ENCODE measurements at regions not wholly inside any gene's neighbourhood (a gene's known extent, or its start where the extent isn't known, plus 50 kb on each side); places are given as distances from the start of the nearest gene placed in this dataset.

DNA sequence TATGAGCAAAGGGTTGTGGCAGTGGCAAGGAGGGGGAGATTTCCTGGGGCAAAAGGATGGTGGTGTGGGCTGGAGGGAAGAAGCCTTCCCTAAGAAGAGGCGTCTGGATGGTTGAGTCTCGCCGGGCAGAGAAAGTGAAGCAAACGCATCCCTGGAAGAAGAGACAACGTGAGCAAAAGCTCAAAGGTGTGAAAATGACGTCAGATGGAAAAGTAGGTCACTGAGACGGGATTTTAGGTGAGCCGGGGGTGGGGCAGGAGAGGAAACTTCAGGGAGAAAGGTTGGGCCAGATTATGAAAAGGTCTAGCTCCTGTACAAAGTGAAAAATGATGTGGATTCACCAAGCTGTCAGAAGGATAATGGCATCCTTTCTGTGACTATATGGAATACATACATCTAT, 95.3 kb upstream of the KCNE2 start:
- Mint-ChIP-seq H3K27me3 (peaks cover 13% of the 10 kb centered on the region), H3K4me3 (no peak overlapping the region), H3K27ac (no peak overlapping the region), H3K9me3 (ENCODE audit: insufficient read depth) (peaks cover 2% of the 10 kb centered on the region), H3K4me1 (no peaks in the 10 kb centered on the region)
- no peak overlapping the region for H3K4me2 ChIP-seq (replicated peaks; ENCODE audit: low read depth, low read length, poor library complexity, severe bottlenecking)
- ChIA-PET CTCF (no interaction called here), POLR2A (no interaction called here)
- H3K27ac ChIP-seq (ENCODE audit: low read length in 2 of 2), result no peak overlapping the region
- no peaks in the 10 kb centered on the region for H3K79me2 ChIP-seq (ENCODE audit: control insufficient read depth, insufficient read depth, low read length)
- H4K20me1 ChIP-seq (ENCODE audit: control insufficient read depth, insufficient read depth, low read length, poor library complexity, severe bottlenecking), result no peaks in the 10 kb centered on the region
- H3K4me3 ChIP-seq (ENCODE audit: control extremely low read depth in 1 of 5, extremely low read depth in 1 of 5, insufficient read depth in 1 of 5, low read depth in 2 of 5, low read length in 4 of 5), result no peak overlapping the region
- TF ChIP-seq, protein P1, sequence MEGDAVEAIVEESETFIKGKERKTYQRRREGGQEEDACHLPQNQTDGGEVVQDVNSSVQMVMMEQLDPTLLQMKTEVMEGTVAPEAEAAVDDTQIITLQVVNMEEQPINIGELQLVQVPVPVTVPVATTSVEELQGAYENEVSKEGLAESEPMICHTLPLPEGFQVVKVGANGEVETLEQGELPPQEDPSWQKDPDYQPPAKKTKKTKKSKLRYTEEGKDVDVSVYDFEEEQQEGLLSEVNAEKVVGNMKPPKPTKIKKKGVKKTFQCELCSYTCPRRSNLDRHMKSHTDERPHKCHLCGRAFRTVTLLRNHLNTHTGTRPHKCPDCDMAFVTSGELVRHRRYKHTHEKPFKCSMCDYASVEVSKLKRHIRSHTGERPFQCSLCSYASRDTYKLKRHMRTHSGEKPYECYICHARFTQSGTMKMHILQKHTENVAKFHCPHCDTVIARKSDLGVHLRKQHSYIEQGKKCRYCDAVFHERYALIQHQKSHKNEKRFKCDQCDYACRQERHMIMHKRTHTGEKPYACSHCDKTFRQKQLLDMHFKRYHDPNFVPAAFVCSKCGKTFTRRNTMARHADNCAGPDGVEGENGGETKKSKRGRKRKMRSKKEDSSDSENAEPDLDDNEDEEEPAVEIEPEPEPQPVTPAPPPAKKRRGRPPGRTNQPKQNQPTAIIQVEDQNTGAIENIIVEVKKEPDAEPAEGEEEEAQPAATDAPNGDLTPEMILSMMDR (IDR thresholded peaks at IDR 0.05), result no peak
- no peak for TF ChIP-seq EZH2 (IDR thresholded peaks at IDR 0.05; ENCODE audit: borderline replicate concordance, insufficient read depth, low read depth, low read length, poor library complexity, severe bottlenecking)
- H3K36me3 ChIP-seq (replicated peaks in 1 of 2; ENCODE audit: control extremely low read depth in 1 of 2, control insufficient read depth in 1 of 2, extremely low read depth in 1 of 2, insufficient read depth in 2 of 2, low read length in 1 of 2), result no peaks in the 10 kb centered on the region
- no peaks in the 10 kb centered on the region for H3K4me1 ChIP-seq (ENCODE audit: control insufficient read depth in 2 of 2, insufficient read depth in 2 of 2, low read length in 2 of 2)
- peaks cover 0 to 4% (median 0%) of the 10 kb centered on the region in 3 donors for H3K9me3 ChIP-seq (ENCODE audit: control extremely low read depth in 1 of 3, control insufficient read depth in 2 of 3, insufficient read depth in 1 of 3, low read length in 2 of 3)
- no peaks in the 10 kb centered on the region for H3K27me3 ChIP-seq (replicated peaks in 1 of 4; ENCODE audit: control extremely low read depth in 1 of 4, control insufficient read depth in 3 of 4, insufficient read depth in 4 of 4, low read length in 3 of 4)
- no peak for DNase-seq
- intact Hi-C loops (cut with micrococcal nuclease), result no loop called here
- no peak overlapping the region for H3K9ac ChIP-seq (ENCODE audit: low read length)
- no peak for ATAC-seq (ENCODE audit: low read depth)
- no peak overlapping the region for H2AFZ ChIP-seq (ENCODE audit: insufficient read depth, low read depth, low read length, poor library complexity, severe bottlenecking)
- 95% methylated on average over 6 of the region's 8 CpGs for WGBS (ENCODE audit: insufficient coverage)

DNA sequence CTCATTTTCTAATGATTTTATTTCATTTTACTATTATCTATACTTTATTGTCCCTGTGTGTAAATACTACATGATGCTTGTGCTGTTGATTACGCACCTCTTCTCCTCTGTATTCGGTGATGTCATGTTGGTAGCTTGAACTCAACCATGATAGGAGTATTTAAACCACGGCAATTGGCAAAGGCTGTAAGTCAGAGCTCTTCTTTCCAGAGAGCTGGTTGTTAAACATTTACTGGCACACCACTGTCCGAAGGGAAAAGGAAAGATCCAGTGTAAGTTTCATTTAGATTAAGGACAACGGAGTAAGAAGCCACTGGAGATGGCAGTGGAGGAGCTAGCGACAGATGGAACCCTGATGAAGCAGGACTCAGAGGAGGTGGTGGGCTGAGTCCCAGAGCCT, 93.4 kb upstream of the KCNE2 start:
- H3K27ac Mint-ChIP-seq, result no peak overlapping the region
- H3K27me3 Mint-ChIP-seq, result peaks cover 14% of the 10 kb centered on the region
- no peaks in the 10 kb centered on the region for H3K9me3 Mint-ChIP-seq (ENCODE audit: insufficient read depth)
- Histone ChIP-seq H3K4me2 (replicated peaks; ENCODE audit: low read depth, low read length, poor library complexity, severe bottlenecking) (no peak overlapping the region), H3K4me1 (ENCODE audit: control insufficient read depth in 2 of 2, insufficient read depth in 2 of 2, low read length in 2 of 2) (no peaks in the 10 kb centered on the region), H3K9me3 (ENCODE audit: control extremely low read depth in 1 of 3, control insufficient read depth in 2 of 3, insufficient read depth in 1 of 3, low read length in 2 of 3) (no peaks in the 10 kb centered on the region), H3K36me3 (replicated peaks in 1 of 2; ENCODE audit: control extremely low read depth in 1 of 2, control insufficient read depth in 1 of 2, extremely low read depth in 1 of 2, insufficient read depth in 2 of 2, low read length in 1 of 2) (no peaks in the 10 kb centered on the region), H3K27ac (ENCODE audit: low read length in 2 of 2) (no peak overlapping the region), H3K9ac (ENCODE audit: low read length) (no peak overlapping the region), H4K20me1 (ENCODE audit: control insufficient read depth, insufficient read depth, low read length, poor library complexity, severe bottlenecking) (no peaks in the 10 kb centered on the region), H3K4me3 (ENCODE audit: control extremely low read depth in 1 of 5, extremely low read depth in 1 of 5, insufficient read depth in 1 of 5, low read depth in 2 of 5, low read length in 4 of 5) (no peak overlapping the region), H3K27me3 (replicated peaks in 1 of 4; ENCODE audit: control extremely low read depth in 1 of 4, control insufficient read depth in 3 of 4, insufficient read depth in 4 of 4, low read length in 3 of 4) (no peaks in the 10 kb centered on the region), H3K79me2 (ENCODE audit: control insufficient read depth, insufficient read depth, low read length) (no peaks in the 10 kb centered on the region), H2AFZ (ENCODE audit: insufficient read depth, low read depth, low read length, poor library complexity, severe bottlenecking) (no peak overlapping the region)
- DNase-seq, result no peak
- H3K4me1 Mint-ChIP-seq, result no peaks in the 10 kb centered on the region
- no peak for TF ChIP-seq EZH2 (IDR thresholded peaks at IDR 0.05; ENCODE audit: borderline replicate concordance, insufficient read depth, low read depth, low read length, poor library complexity, severe bottlenecking)
- TF ChIP-seq, protein P1 (IDR thresholded peaks at IDR 0.05), result no peak
- ChIA-PET CTCF (no interaction called here), POLR2A (no interaction called here)
- WGBS (ENCODE audit: insufficient coverage), result 93% methylated on average over 6 of the region's 6 CpGs
- intact Hi-C loops (cut with micrococcal nuclease), result no loop called here
- no peak for ATAC-seq (ENCODE audit: low read depth)
- H3K4me3 Mint-ChIP-seq, result no peak overlapping the region

Data from B cell (primary cell).